ENCODE measurements at regions not wholly inside any gene's neighbourhood (a gene's known extent, or its start where the extent isn't known, plus 50 kb on each side); places are given as distances from the start of the nearest gene placed in this dataset.

GRCh38 chr6:160899671-160900430 lies 91.7 kb upstream of the MAP3K4 start:
- no peak for TF ChIP-seq CTCF (IDR thresholded peaks at IDR 0.05)
- Histone ChIP-seq H3K4me1 (no peaks in the 10 kb centered on the region), H3K4me3 (no peak overlapping the region), H3K27me3 (no peaks in the 10 kb centered on the region), H3K9me3 (no peaks in the 10 kb centered on the region), H3K36me3 (no peaks in the 10 kb centered on the region), H3K27ac (no peak overlapping the region)
- intact Hi-C loops (cut with DNase I; ENCODE audit: low total_unique reads): no loop called here
- no peak for DNase-seq

GRCh38 chr6:160911949-160912348 lies 79.6 kb upstream of the MAP3K4 start:
- Histone ChIP-seq H3K27me3 (no peaks in the 10 kb centered on the region), H3K36me3 (no peaks in the 10 kb centered on the region), H3K27ac (no peak overlapping the region), H3K4me3 (no peak overlapping the region), H3K4me1 (no peaks in the 10 kb centered on the region), H3K9me3 (peaks cover 0 to 20% (median 7%) of the 10 kb centered on the region in 3 donors)
- no peak for DNase-seq
- no peak for TF ChIP-seq CTCF (IDR thresholded peaks at IDR 0.05)
- intact Hi-C loops (cut with DNase I; ENCODE audit: low total_unique reads): no loop called here

GRCh38 chr6:160912411-160912810 lies 79.2 kb upstream of the MAP3K4 start:
- Histone ChIP-seq H3K27me3 (no peaks in the 10 kb centered on the region), H3K4me1 (no peaks in the 10 kb centered on the region), H3K27ac (no peak overlapping the region), H3K36me3 (no peaks in the 10 kb centered on the region), H3K9me3 (peaks cover 0 to 20% (median 7%) of the 10 kb centered on the region in 3 donors), H3K4me3 (no peak overlapping the region)
- no peak for DNase-seq
- intact Hi-C loops (cut with DNase I; ENCODE audit: low total_unique reads): no loop called here
- TF ChIP-seq CTCF (IDR thresholded peaks at IDR 0.05): no peak

GRCh38 chr6:160917572-160917971 lies 74.0 kb upstream of the MAP3K4 start:
- DNase-seq: no peak
- Histone ChIP-seq H3K27ac (no peak overlapping the region), H3K27me3 (no peaks in the 10 kb centered on the region), H3K36me3 (no peaks in the 10 kb centered on the region), H3K9me3 (peaks cover 0 to 19% (median 6%) of the 10 kb centered on the region in 3 donors), H3K4me1 (peaks cover 0 to 12% (median 4%) of the 10 kb centered on the region in 4 donors), H3K4me3 (no peak overlapping the region)
- intact Hi-C loops (cut with DNase I; ENCODE audit: low total_unique reads): no loop called here
- TF ChIP-seq CTCF (IDR thresholded peaks at IDR 0.05): no peak

GRCh38 chr6:160919723-160920440 lies 71.7 kb upstream of the MAP3K4 start:
- Histone ChIP-seq H3K4me3 (no peak overlapping the region), H3K36me3 (no peaks in the 10 kb centered on the region), H3K4me1 (peaks cover 0 to 12% (median 4%) of the 10 kb centered on the region in 4 donors), H3K27me3 (no peaks in the 10 kb centered on the region), H3K9me3 (no peaks in the 10 kb centered on the region), H3K27ac (peak overlapping the region; percentile 19 to 56)
- no peak for TF ChIP-seq CTCF (IDR thresholded peaks at IDR 0.05)
- intact Hi-C loops (cut with DNase I; ENCODE audit: low total_unique reads): no loop called here
- DNase-seq: no peak
